GM23248 (cell line): ENCODE measurements at regions not wholly inside any gene's neighbourhood (a gene's known extent, or its start where the extent isn't known, plus 50 kb on each side); places are given as distances from the start of the nearest gene placed in this dataset.

Experiments
- DNase-seq: peaks from one replicate; pipeline ENCODE4 v3.0.0-alpha.2; 2015
- H2AFZ ChIP-seq: fragments of 200-600 bp; sonication (generic); 2 replicates; pipeline ENCODE4 v1.6.1; 2016; ENCODE audit warnings: antibody characterized with exemption
- H3F3A ChIP-seq: fragments of 200-600 bp; sonication (generic); 2 replicates; pipeline ENCODE4 v1.6.1; 2016; ENCODE audit warnings: mild to moderate bottlenecking, antibody characterized with exemption, mixed run types; ENCODE audit not compliant: insufficient read depth
- H3K27ac ChIP-seq: fragments of 200-600 bp; sonication (generic); 2 replicates; pipeline ENCODE4 v1.5.1; 2016; ENCODE audit warnings: mild to moderate bottlenecking
- H3K27me3 ChIP-seq: fragments of 200-600 bp; sonication (generic); replicated peaks from 2 replicates; pipeline ENCODE4 v1.6.1; 2016; ENCODE audit warnings: mild to moderate bottlenecking; ENCODE audit not compliant: insufficient read depth
- H3K36me3 ChIP-seq: fragments of 200-600 bp; sonication (generic); 2 replicates; pipeline ENCODE4 v1.6.1; 2016; ENCODE audit warnings: low read depth, mild to moderate bottlenecking
- H3K4me1 ChIP-seq: fragments of 200-600 bp; sonication (generic); 2 replicates; pipeline ENCODE4 v1.6.1; 2016; ENCODE audit warnings: mild to moderate bottlenecking; ENCODE audit not compliant: insufficient read depth
- H3K4me2 ChIP-seq: fragments of 200-600 bp; sonication (generic); one replicate; pipeline ENCODE4 v1.6.1; 2016; ENCODE audit warnings: mild to moderate bottlenecking; ENCODE audit not compliant: unreplicated experiment
- H3K4me3 ChIP-seq: fragments of 200-600 bp; sonication (generic); 2 replicates; pipeline ENCODE4 v1.5.1; 2016; ENCODE audit warnings: mild to moderate bottlenecking
- H3K79me2 ChIP-seq: fragments of 200-600 bp; sonication (generic); 2 replicates; pipeline ENCODE4 v1.6.1; 2016; ENCODE audit warnings: mild to moderate bottlenecking; ENCODE audit not compliant: insufficient read depth
- H3K9ac ChIP-seq: fragments of 200-600 bp; sonication (generic); 2 replicates; pipeline ENCODE4 v1.6.1; 2016; ENCODE audit warnings: mild to moderate bottlenecking
- H3K9me2 ChIP-seq: fragments of 200-600 bp; sonication (generic); 2 replicates; pipeline ENCODE4 v1.6.1; 2016; ENCODE audit warnings: mixed run types, mild to moderate bottlenecking, moderate library complexity; ENCODE audit not compliant: insufficient read depth
- H3K9me3 ChIP-seq: fragments of 200-600 bp; sonication (generic); one replicate; pipeline ENCODE4 v1.6.1; 2017; ENCODE audit warnings: low read depth
- H4K20me1 ChIP-seq: fragments of 200-600 bp; sonication (generic); 2 replicates; pipeline ENCODE4 v1.6.0; 2016; ENCODE audit not compliant: insufficient read depth
- EZH2 ChIP-seq: fragments of 200-600 bp; sonication (generic); IDR thresholded peaks from 2 replicates; pipeline ENCODE4 v1.6.1; 2018; ENCODE audit warnings: antibody characterized with exemption, mild to moderate bottlenecking; ENCODE audit not compliant: insufficient read depth, poor library complexity, severe bottlenecking
- EZH2phosphoT487 ChIP-seq: fragments of 200-600 bp; sonication (generic); IDR thresholded peaks from 2 replicates; pipeline ENCODE4 v1.6.1; 2018; ENCODE audit warnings: antibody characterized with exemption, moderate library complexity, mild to moderate bottlenecking, low read depth; ENCODE audit not compliant: insufficient read depth
- WGBS, 2 experiments: methylation state at CpG; one replicate each; pipeline ENCODE4 v1.1.6; 2015 to 2017; ENCODE audit warnings: low lambda C conversion rate in 2 of 2, low coverage in 1 of 2; ENCODE audit errors: missing lambda C conversion rate in 2 of 2; 5-methylcytosine and 5-hydroxymethylcytosine counted together
- in situ Hi-C: fragments of 300-500 bp; cut with MboI; formaldehyde crosslinking; loops from 2 replicates; pipeline ENCODE4 v1.15.0; 2020

DNA sequence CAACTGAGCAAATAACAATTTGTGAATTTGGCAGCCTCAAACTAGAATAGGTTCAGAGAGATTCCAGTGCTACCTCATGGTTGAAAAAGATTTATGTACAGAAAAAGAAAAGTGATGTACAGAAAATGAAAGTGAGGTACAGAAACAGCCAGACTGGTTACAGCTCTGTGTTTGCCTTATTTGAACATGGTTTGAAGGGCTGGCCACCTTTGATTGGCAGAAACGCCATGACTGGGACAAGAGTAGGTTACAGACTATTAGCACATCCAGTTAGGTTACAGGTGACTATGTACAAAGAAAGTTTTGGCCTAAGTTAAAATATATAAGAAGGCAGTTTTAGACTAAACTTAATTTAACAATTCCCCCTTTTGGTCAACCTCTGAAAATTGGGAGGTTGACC is 309.4 kb downstream of the BTG1 start:
- H3K36me3 ChIP-seq: no peaks in the 10 kb centered on the region

DNA sequence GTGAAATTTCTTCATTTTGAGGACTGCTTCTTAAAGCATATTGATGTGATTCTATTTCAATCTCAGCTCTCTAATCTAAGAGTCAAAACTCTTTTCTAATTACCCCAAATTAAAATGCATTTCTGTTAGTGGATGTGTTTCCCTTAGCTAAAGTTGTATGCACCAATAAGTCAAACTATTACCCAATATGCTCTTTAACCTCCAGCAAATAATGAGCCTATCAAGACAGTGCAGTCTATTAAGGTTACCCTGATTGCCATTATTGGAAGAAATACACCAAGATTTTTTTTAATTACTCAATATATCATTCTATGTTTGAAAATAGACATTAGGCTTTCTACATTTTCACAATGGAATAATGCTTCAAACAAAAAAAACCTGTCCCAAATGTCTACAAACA is 310.0 kb downstream of the BTG1 start:
- DNase-seq: no peak
- no peaks in the 10 kb centered on the region for H3K27me3 ChIP-seq
- no peak overlapping the region for H3K27ac ChIP-seq
- no peaks in the 10 kb centered on the region for H3K79me2 ChIP-seq
- H3K9me2 ChIP-seq: no peaks in the 10 kb centered on the region
- H3K36me3 ChIP-seq: no peaks in the 10 kb centered on the region
- no peaks in the 10 kb centered on the region for H4K20me1 ChIP-seq
- H3F3A ChIP-seq: no peaks in the 10 kb centered on the region
- no peak for TF ChIP-seq EZH2
- no peak for TF ChIP-seq EZH2phosphoT487
- H3K9ac ChIP-seq: no peak overlapping the region
- no peak overlapping the region for H2AFZ ChIP-seq
- no peak overlapping the region for H3K4me3 ChIP-seq
- in situ Hi-C loops: no loop called here
- H3K4me1 ChIP-seq: no peaks in the 10 kb centered on the region
- no peak overlapping the region for H3K4me2 ChIP-seq
- H3K9me3 ChIP-seq: no peaks in the 10 kb centered on the region

More for the DNA sequence above, 309.4 kb downstream of the BTG1 start:
- TF ChIP-seq EZH2: no peak
- Histone ChIP-seq H3K9me3 (no peaks in the 10 kb centered on the region), H2AFZ (no peak overlapping the region), H3K27ac (no peak overlapping the region), H3K4me1 (no peaks in the 10 kb centered on the region), H3F3A (no peaks in the 10 kb centered on the region), H4K20me1 (no peaks in the 10 kb centered on the region), H3K9ac (no peak overlapping the region), H3K4me3 (no peak overlapping the region), H3K4me2 (no peak overlapping the region), H3K9me2 (no peaks in the 10 kb centered on the region), H3K79me2 (no peaks in the 10 kb centered on the region), H3K27me3 (no peaks in the 10 kb centered on the region)
- no peak for DNase-seq
- 59 to 69% methylated on average over 1 of the region's 1 CpG for WGBS, 2 experiments
- in situ Hi-C loops: no loop called here

GRCh38 chr12:91833780-91834359 is 311.8 kb downstream of the BTG1 start:
- Histone ChIP-seq H4K20me1 (no peaks in the 10 kb centered on the region), H3K4me1 (no peaks in the 10 kb centered on the region), H2AFZ (no peak overlapping the region), H3K9me3 (no peaks in the 10 kb centered on the region), H3K79me2 (no peaks in the 10 kb centered on the region), H3K27ac (no peak overlapping the region), H3K36me3 (no peaks in the 10 kb centered on the region), H3F3A (no peaks in the 10 kb centered on the region), H3K27me3 (no peaks in the 10 kb centered on the region), H3K9me2 (no peaks in the 10 kb centered on the region), H3K4me3 (no peak overlapping the region), H3K9ac (no peak overlapping the region), H3K4me2 (no peak overlapping the region)
- WGBS, 2 experiments: 74 to 78% methylated on average over 3 of the region's 3 CpGs
- TF ChIP-seq EZH2phosphoT487 (no peak), EZH2 (no peak)
- in situ Hi-C loops: no loop called here
- DNase-seq: no peak

DNA sequence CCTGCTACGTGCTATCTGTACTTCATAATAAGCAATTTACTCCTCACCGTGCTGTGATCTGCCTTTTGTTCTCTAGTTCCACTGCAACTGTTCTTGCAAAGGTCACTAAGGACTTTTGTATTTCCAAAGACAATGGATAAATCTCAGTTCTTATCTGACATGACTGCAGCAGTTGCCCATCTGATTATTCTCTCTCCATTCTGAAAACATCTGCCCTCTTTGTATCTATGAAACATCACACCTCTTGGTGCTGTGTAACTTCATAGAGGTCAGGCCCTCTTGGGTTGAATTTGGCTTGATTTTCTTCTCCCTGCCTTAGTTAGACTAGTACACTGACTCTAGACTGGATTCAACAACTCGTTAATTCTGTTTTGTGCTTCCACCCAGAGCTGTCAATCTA is 319.6 kb downstream of the BTG1 start:
- no peak for DNase-seq
- Histone ChIP-seq H4K20me1 (no peaks in the 10 kb centered on the region), H3K79me2 (no peaks in the 10 kb centered on the region), H3K9me3 (no peaks in the 10 kb centered on the region), H2AFZ (no peak overlapping the region), H3K27me3 (no peaks in the 10 kb centered on the region), H3K4me2 (no peak overlapping the region), H3K4me1 (no peaks in the 10 kb centered on the region), H3K9me2 (no peaks in the 10 kb centered on the region), H3K36me3 (no peaks in the 10 kb centered on the region), H3K9ac (no peak overlapping the region), H3F3A (0 out of 2 replicates have a peak, but pooled peaks cover 8% of the 10 kb centered on the region), H3K27ac (no peak overlapping the region), H3K4me3 (no peak overlapping the region)
- in situ Hi-C loops: no loop called here
- 63 to 72% methylated on average over 3 of the region's 3 CpGs for WGBS, 2 experiments
- TF ChIP-seq EZH2phosphoT487 (no peak), EZH2 (no peak)

- H3K9me3 ChIP-seq: no peaks in the 10 kb centered on the region
- H3K9me2 ChIP-seq: no peaks in the 10 kb centered on the region
- H2AFZ ChIP-seq: no peak overlapping the region
- no peaks in the 10 kb centered on the region for H3K4me1 ChIP-seq
- 0 out of 2 replicates have a peak, but pooled peaks cover 8% of the 10 kb centered on the region for H3F3A ChIP-seq
- DNase-seq: no peak
- no peak overlapping the region for H3K27ac ChIP-seq
- no peaks in the 10 kb centered on the region for H3K36me3 ChIP-seq
- no peak overlapping the region for H3K4me3 ChIP-seq
- H3K4me2 ChIP-seq: no peak overlapping the region
- in situ Hi-C loops: loop anchor here (25.0 kb wide), 1 partner anchor 737 kb away; no protein-coding TSS in a partner anchor
- H4K20me1 ChIP-seq: no peaks in the 10 kb centered on the region
- H3K27me3 ChIP-seq: no peaks in the 10 kb centered on the region
- H3K9ac ChIP-seq: no peak overlapping the region
- TF ChIP-seq EZH2phosphoT487 (no peak), EZH2 (no peak)
- H3K79me2 ChIP-seq: no peaks in the 10 kb centered on the region
Measured at GRCh38 chr12:91824991-91825390, 320.7 kb downstream of the BTG1 start.
